Calu3 (cell line): ENCODE measurements at regions not wholly inside any gene's neighbourhood (a gene's known extent, or its start where the extent isn't known, plus 50 kb on each side); places are given as distances from the start of the nearest gene placed in this dataset.

ENCODE experiments used
- BruUV-seq: library from RNA; stranded (reverse); fragments of 400-500 nt; replicated peaks from 2 replicates; lab custom pipeline; 2021; lab: Mats Ljungman, UMichigan
- CTCF ChIA-PET: fragments of 300-600 bp; sonication (Branson Sonifier 250); formaldehyde crosslinking; loops from one replicate; lab custom pipeline; 2022; ENCODE audit warnings: antibody characterized with exemption; lab: Charles Lee
- DNase-seq: peaks from one replicate; pipeline ENCODE4 v3.0.0; 2022
- H3K27ac Mint-ChIP-seq: one replicate; pipeline ENCODE4 v1.8.0; 2022; ENCODE audit warnings: mixed read lengths; ENCODE audit not compliant: unreplicated experiment
- H3K27me3 Mint-ChIP-seq: one replicate; pipeline ENCODE4 v1.8.0; 2022; ENCODE audit warnings: mixed read lengths; ENCODE audit not compliant: unreplicated experiment
- H3K36me3 Mint-ChIP-seq: one replicate; pipeline ENCODE4 v1.8.0; 2022; ENCODE audit warnings: mild to moderate bottlenecking, moderate library complexity, mixed read lengths; ENCODE audit not compliant: insufficient read depth, unreplicated experiment
- H3K4me1 Mint-ChIP-seq: one replicate; pipeline ENCODE4 v1.8.0; 2022; ENCODE audit warnings: mild to moderate bottlenecking, low read depth, mixed read lengths; ENCODE audit not compliant: unreplicated experiment
- H3K4me3 Mint-ChIP-seq: one replicate; pipeline ENCODE4 v1.8.0; 2022; ENCODE audit warnings: mild to moderate bottlenecking, low read depth, moderate library complexity, mixed read lengths; ENCODE audit not compliant: unreplicated experiment
- H3K9me3 Mint-ChIP-seq: one replicate; pipeline ENCODE4 v1.8.0; 2022; ENCODE audit warnings: low read depth, mixed read lengths; ENCODE audit not compliant: unreplicated experiment
- intact Hi-C: fragments of 100-400 bp; cut with micrococcal nuclease; formaldehyde crosslinking; loops from one replicate; pipeline ENCODE4 v1.10.0; 2022; ENCODE audit not compliant: unreplicated experiment
- TF ChIP-seq, protein P1 (sequence below): fragments of 200-600 bp; IDR thresholded peaks from one replicate; pipeline ENCODE4 v1.8.0; 2022; ENCODE audit warnings: antibody characterized with exemption; ENCODE audit not compliant: unreplicated experiment

DNA sequence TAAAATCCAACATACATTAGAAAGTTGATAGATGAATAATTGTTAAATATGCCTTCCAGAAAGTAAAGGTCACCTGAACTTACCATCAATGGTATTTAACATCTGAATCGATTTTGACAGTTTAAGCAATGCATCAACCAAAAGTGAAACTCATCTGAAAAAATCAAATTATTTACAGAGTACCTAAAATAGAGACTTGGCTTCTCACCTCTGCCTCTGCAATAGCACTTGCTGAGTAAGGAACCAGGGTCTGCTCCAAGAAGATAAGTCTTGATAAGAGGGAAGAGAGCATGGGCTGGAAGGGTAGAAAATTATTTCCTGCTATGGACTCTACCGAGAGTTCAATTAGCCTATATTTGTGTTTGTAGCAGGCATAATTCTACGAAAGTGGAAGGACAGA, 868.3 kb downstream of the STIM2 start:
- H3K9me3 Mint-ChIP-seq = no peaks in the 10 kb centered on the region
- TF ChIP-seq, protein P1, sequence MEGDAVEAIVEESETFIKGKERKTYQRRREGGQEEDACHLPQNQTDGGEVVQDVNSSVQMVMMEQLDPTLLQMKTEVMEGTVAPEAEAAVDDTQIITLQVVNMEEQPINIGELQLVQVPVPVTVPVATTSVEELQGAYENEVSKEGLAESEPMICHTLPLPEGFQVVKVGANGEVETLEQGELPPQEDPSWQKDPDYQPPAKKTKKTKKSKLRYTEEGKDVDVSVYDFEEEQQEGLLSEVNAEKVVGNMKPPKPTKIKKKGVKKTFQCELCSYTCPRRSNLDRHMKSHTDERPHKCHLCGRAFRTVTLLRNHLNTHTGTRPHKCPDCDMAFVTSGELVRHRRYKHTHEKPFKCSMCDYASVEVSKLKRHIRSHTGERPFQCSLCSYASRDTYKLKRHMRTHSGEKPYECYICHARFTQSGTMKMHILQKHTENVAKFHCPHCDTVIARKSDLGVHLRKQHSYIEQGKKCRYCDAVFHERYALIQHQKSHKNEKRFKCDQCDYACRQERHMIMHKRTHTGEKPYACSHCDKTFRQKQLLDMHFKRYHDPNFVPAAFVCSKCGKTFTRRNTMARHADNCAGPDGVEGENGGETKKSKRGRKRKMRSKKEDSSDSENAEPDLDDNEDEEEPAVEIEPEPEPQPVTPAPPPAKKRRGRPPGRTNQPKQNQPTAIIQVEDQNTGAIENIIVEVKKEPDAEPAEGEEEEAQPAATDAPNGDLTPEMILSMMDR = no peak
- BruUV-seq = no TSS peak
- CTCF ChIA-PET = no interaction called here
- H3K36me3 Mint-ChIP-seq = no peaks in the 10 kb centered on the region
- intact Hi-C loops = no loop called here
- H3K4me1 Mint-ChIP-seq = no peaks in the 10 kb centered on the region
- H3K27me3 Mint-ChIP-seq = no peaks in the 10 kb centered on the region
- DNase-seq = no peak
- H3K27ac Mint-ChIP-seq = no peak overlapping the region
- H3K4me3 Mint-ChIP-seq = no peak overlapping the region

DNA sequence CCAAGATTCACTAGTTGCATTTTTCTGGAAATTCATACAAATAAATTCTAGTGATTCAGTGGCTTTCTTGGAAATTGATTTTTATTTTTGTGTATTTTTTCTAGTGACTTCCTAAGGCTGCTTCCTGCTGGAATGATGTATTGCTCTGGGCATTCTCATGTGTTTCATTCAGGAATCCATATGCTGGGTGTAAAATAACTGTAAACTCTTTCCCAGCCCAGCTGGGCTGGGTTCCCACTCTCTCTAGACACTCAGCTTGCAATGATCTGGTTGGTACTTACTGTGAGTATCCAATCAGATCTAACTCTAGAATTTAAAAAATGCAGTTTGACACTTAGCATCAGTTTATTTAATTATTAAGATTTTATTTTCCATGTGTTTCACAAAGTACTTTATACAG, 882.2 kb downstream of the STIM2 start:
- CTCF ChIA-PET = no interaction called here
- TF ChIP-seq, protein P1 = no peak
- Mint-ChIP-seq H3K9me3 (peaks cover 10% of the 10 kb centered on the region), H3K36me3 (no peaks in the 10 kb centered on the region), H3K27ac (no peak overlapping the region), H3K4me1 (no peaks in the 10 kb centered on the region), H3K27me3 (no peaks in the 10 kb centered on the region), H3K4me3 (no peak overlapping the region)
- no peak for DNase-seq
- intact Hi-C loops = no loop called here
- no TSS peak for BruUV-seq

DNA sequence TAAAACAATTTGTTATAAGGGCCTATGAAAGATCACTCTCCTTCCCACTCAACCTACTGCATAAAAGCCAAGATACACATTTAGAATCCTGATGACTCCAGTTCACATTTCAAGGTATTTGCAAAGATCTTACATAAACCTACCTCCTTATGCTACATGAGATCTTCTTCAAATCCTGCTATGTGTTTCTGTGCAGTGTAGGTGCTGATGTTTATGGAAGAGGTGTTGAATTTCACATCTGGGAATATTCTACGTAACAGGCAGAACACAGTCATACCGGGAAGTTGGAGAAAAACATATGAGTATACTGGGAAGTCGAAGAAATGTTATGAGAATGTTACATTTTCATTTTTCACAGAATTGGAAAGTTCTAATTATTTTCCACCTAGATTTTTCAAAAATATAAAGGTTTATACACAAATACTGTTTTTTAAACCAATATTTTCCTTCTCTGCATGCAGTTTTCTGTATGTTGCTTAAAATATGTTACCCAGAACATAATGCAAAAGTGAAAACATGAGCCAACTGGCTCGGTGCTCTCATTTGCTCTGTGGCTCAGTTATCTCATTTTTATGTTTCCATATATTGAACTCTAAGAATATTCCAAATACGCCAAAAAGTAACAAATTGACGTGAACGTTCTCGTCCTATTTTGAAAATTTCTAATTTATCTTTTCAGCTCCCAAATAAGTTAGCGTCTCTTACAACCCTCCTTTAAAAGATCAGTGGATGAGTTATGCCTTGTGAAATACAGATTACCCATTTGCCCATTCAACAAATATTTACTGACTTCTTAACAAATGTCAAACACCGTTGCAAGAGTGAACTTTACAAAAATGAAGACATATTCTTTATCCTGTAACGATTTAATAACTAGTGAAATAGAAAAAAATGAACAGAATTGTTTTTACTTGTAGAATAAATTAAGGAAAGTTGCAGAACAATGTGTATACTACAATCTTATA, 899.3 kb downstream of the STIM2 start:
- Mint-ChIP-seq H3K27me3 (no peaks in the 10 kb centered on the region), H3K36me3 (no peaks in the 10 kb centered on the region), H3K4me3 (no peak overlapping the region), H3K27ac (no peak overlapping the region), H3K4me1 (peaks cover 9% of the 10 kb centered on the region), H3K9me3 (no peaks in the 10 kb centered on the region)
- no TSS peak for BruUV-seq
- TF ChIP-seq, protein P1 = no peak
- intact Hi-C loops = no loop called here
- DNase-seq = no peak
- CTCF ChIA-PET = no interaction called here

DNA sequence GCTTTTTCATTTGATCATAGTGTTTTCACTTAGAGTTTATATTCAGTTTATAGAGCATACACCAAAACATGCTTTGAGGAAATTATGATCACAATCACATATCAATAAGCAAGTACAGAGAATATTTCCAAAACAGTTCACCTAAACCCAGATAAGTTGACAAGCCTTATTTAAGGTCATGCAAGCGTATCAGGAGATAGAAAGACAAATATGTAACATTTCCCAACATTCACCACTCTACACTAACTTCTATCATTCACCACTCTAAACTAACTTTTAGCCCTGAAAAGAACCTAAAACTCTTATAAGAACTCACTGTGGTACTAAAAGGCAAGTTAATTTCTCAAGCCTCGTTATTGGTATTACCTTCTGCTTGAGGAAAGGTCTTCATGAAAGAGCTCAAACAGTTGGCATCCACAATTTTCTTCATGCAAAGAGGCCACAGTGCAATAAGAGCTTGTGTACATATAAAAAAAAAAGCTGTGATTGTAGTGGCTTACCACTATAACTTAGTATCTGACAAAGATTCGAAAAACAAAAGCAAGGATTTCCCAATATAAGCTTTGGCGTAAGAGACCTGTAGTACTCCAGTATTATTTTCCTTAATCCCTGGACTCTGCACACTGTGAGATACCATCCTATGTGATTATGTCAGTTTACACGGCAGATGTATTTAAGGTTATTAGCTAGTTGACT, 903.3 kb downstream of the STIM2 start:
- peak overlapping the region; percentile 13 for H3K4me3 Mint-ChIP-seq
- TF ChIP-seq, protein P1 = no peak
- CTCF ChIA-PET = no interaction called here
- no peaks in the 10 kb centered on the region for H3K27me3 Mint-ChIP-seq
- H3K4me1 Mint-ChIP-seq = peaks cover 9% of the 10 kb centered on the region
- DNase-seq = no peak
- intact Hi-C loops = no loop called here
- peaks cover 3% of the 10 kb centered on the region for H3K9me3 Mint-ChIP-seq
- no peaks in the 10 kb centered on the region for H3K36me3 Mint-ChIP-seq
- H3K27ac Mint-ChIP-seq = no peak overlapping the region
- no TSS peak for BruUV-seq
